ENCODE measurements at regions not wholly inside any gene's neighbourhood (a gene's known extent, or its start where the extent isn't known, plus 50 kb on each side); places are given as distances from the start of the nearest gene placed in this dataset.

DNA sequence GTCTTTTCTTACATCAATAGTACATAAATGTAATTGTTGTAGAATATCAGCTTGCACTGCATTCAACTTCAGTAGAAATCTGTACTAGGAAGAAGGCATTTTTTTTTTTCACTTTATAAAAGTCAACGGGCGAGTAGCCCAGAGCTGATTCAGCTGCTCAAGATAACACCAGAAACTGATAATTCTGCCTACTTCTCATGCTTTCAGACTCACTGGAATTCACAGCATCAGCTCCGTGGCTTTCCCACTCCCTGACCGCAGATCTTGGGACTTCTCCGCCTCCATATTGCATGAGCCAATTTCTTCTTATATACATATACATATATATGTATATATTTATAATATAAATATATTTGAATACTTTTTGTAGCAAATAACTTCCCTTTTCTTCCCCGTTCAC is 263.1 kb upstream of the RXFP2 start:
- Histone ChIP-seq H3K27me3 (peaks cover 0 to 3% (median 0%) of the 10 kb centered on the region in 4 donors), H3K4me3 (no peak overlapping the region), H3K9me3 (no peaks in the 10 kb centered on the region), H3K36me3 (no peaks in the 10 kb centered on the region), H3K27ac (replicated peaks in 1 of 4) (no peak overlapping the region), H3K4me1 (no peaks in the 10 kb centered on the region)
- intact Hi-C loops (cut with DNase I) = no loop called here
- no peak for DNase-seq (ENCODE audit: extremely low spot score)
- no peak for TF ChIP-seq EP300 (IDR thresholded peaks at IDR 0.05)
- no peak for TF ChIP-seq CTCF (IDR thresholded peaks at IDR 0.05)
- TF ChIP-seq POLR2A (IDR thresholded peaks at IDR 0.05; ENCODE audit: low read depth) = no peak
- no peak for TF ChIP-seq POLR2AphosphoS5 (IDR thresholded peaks at IDR 0.05)
- WGBS = 38% methylated on average over 6 of the region's 6 CpGs

DNA sequence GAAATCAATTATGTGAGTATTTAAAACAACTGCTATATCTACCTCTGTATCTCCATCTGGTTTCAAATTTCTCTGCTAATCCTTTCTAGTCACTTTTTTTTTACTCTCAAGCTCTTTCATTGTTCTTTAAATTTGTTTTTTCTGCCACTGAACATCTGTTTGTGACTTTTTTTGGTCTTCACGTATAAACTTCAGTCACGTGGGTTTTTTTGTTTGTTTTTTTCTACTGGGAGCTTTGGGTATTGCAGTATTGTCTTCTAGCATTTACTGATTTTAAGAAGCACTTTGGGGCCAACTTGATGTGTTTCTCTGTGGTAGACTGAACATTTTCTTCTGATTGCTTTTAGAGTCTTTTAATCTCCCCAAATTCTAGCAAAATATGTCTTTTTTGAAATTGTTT is 262.6 kb upstream of the RXFP2 start:
- Histone ChIP-seq H3K4me1 (no peaks in the 10 kb centered on the region), H3K4me3 (no peak overlapping the region), H3K9me3 (no peaks in the 10 kb centered on the region), H3K36me3 (no peaks in the 10 kb centered on the region), H3K27me3 (peaks cover 0 to 3% (median 0%) of the 10 kb centered on the region in 4 donors), H3K27ac (replicated peaks in 1 of 4) (no peak overlapping the region)
- intact Hi-C loops (cut with DNase I) = no loop called here
- no peak for DNase-seq (ENCODE audit: extremely low spot score)
- no peak for TF ChIP-seq POLR2A (IDR thresholded peaks at IDR 0.05; ENCODE audit: low read depth)
- TF ChIP-seq POLR2AphosphoS5 (IDR thresholded peaks at IDR 0.05) = no peak
- no peak for TF ChIP-seq EP300 (IDR thresholded peaks at IDR 0.05)
- TF ChIP-seq CTCF (IDR thresholded peaks at IDR 0.05) = no peak
- WGBS = 35% methylated on average over 2 of the region's 2 CpGs

DNA sequence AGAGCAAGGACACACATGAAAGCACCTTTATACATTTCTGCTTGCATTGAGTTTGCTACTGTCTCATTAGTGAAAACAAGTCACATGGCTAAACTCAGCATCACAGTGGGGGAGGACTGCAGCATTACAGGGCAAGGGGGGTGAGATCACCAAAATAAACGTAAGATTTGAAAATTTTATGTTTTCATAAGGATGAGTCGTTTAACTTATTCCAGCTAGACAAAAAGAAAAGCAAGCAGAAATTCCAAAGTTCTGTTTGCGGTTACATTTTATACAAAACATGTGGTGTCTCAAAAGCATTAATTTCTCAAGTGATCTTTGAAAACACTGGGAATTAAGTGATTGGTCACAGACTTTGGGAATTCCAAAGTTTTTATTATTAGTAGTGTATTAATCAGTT is 261.4 kb upstream of the RXFP2 start:
- DNase-seq (ENCODE audit: extremely low spot score) = no peak
- intact Hi-C loops (cut with DNase I) = no loop called here
- Histone ChIP-seq H3K27ac (replicated peaks in 1 of 4) (no peak overlapping the region), H3K4me1 (no peaks in the 10 kb centered on the region), H3K4me3 (no peak overlapping the region), H3K27me3 (peaks cover 0 to 3% (median 0%) of the 10 kb centered on the region in 4 donors), H3K9me3 (no peaks in the 10 kb centered on the region), H3K36me3 (no peaks in the 10 kb centered on the region)
- TF ChIP-seq POLR2A (IDR thresholded peaks at IDR 0.05; ENCODE audit: low read depth) = no peak
- TF ChIP-seq POLR2AphosphoS5 (IDR thresholded peaks at IDR 0.05) = no peak
- no peak for TF ChIP-seq CTCF (IDR thresholded peaks at IDR 0.05)
- no peak for TF ChIP-seq EP300 (IDR thresholded peaks at IDR 0.05)
- WGBS = 66% methylated on average over 3 of the region's 3 CpGs

GRCh38 chr13:31485183-31485582 is 254.1 kb upstream of the RXFP2 start:
- Histone ChIP-seq H3K9me3 (no peaks in the 10 kb centered on the region), H3K27ac (replicated peaks in 1 of 4) (no peak overlapping the region), H3K4me3 (no peak overlapping the region), H3K4me1 (no peaks in the 10 kb centered on the region), H3K36me3 (no peaks in the 10 kb centered on the region), H3K27me3 (no peaks in the 10 kb centered on the region)
- WGBS = 70% methylated on average over 2 of the region's 2 CpGs
- no peak for TF ChIP-seq POLR2A (IDR thresholded peaks at IDR 0.05; ENCODE audit: low read depth)
- no peak for TF ChIP-seq CTCF (IDR thresholded peaks at IDR 0.05)
- no peak for TF ChIP-seq EP300 (IDR thresholded peaks at IDR 0.05)
- intact Hi-C loops (cut with DNase I) = no loop called here
- no peak for DNase-seq (ENCODE audit: extremely low spot score)

- Histone ChIP-seq H3K27ac (replicated peaks in 1 of 4) (no peak overlapping the region), H3K4me1 (no peaks in the 10 kb centered on the region), H3K4me3 (no peak overlapping the region), H3K27me3 (no peaks in the 10 kb centered on the region), H3K36me3 (no peaks in the 10 kb centered on the region), H3K9me3 (no peaks in the 10 kb centered on the region)
- WGBS = 56% methylated on average over 4 of the region's 4 CpGs
- TF ChIP-seq CTCF (IDR thresholded peaks at IDR 0.05) (no peak), EP300 (IDR thresholded peaks at IDR 0.05) (no peak), POLR2AphosphoS5 (IDR thresholded peaks at IDR 0.05) (no peak), POLR2A (IDR thresholded peaks at IDR 0.05; ENCODE audit: low read depth) (no peak)
- intact Hi-C loops (cut with DNase I) = no loop called here
- no peak for DNase-seq (ENCODE audit: extremely low spot score)
Observed at GRCh38 chr13:31485651-31486051, 253.7 kb upstream of the RXFP2 start.

Data from esophagus muscularis mucosa (tissue), 4 donors.